Uterus (tissue), 3 donors: ENCODE measurements at regions not wholly inside any gene's neighbourhood (a gene's known extent, or its start where the extent isn't known, plus 50 kb on each side); places are given as distances from the start of the nearest gene placed in this dataset.

Experiments
- DNase-seq, 2 donors: peaks; one replicate each; pipeline ENCODE4 v3.0.0-alpha.2; 2019 to 2020
- H3K27ac ChIP-seq, 2 donors: fragments of 200-600 bp; sonication (generic); 1 replicate in 1 of 2; 2 replicates in 1 of 2; pipeline ENCODE4 v1.5.1; 2016 to 2018
- H3K27me3 ChIP-seq, 2 donors: fragments of 200-600 bp; sonication (generic); one replicate each; pipeline ENCODE4 v1.5.1; 2018 to 2019; ENCODE audit warnings: control low read depth in 1 of 2
- H3K36me3 ChIP-seq, 2 donors: fragments of 200-600 bp; sonication (generic); one replicate each; pipeline ENCODE4 v1.5.1; 2019; ENCODE audit warnings: control low read depth in 1 of 2
- H3K4me1 ChIP-seq, 2 donors: fragments of 200-600 bp; sonication (generic); one replicate each; pipeline ENCODE4 v1.5.1; 2018 to 2019; ENCODE audit warnings: control low read depth in 1 of 2
- H3K4me3 ChIP-seq, 2 donors: fragments of 200-600 bp; sonication (generic); 1 replicate in 1 of 2; 2 replicates in 1 of 2; pipeline ENCODE4 v1.5.1; 2018 to 2019; ENCODE audit warnings: mild to moderate bottlenecking in 1 of 2
- H3K9me3 ChIP-seq, 2 donors: fragments of 200-600 bp; sonication (generic); one replicate each; pipeline ENCODE4 v1.5.1; 2019; ENCODE audit warnings: control low read depth in 1 of 2
- POLR2A ChIP-seq, 2 donors: fragments of 450-650 bp; IDR thresholded peaks; one replicate each; pipeline ENCODE4 v1.6.1; 2016; ENCODE audit warnings: antibody characterized with exemption in 2 of 2, mild to moderate bottlenecking in 1 of 2, moderate library complexity in 1 of 2
- intact Hi-C: fragments of 100-400 bp; cut with DNase I; formaldehyde crosslinking; loops from one replicate; pipeline ENCODE4 v1.15.1; 2023; ENCODE audit warnings: low total_unique reads
- TF ChIP-seq, protein P1 (sequence below), 4 experiments: fragments of 200-600 bp in 2 of 4; fragments of 450-650 bp in 2 of 4; sonication (generic) in 2 of 4; IDR thresholded peaks; one replicate each; pipeline ENCODE4 v1.5.1; 2016 to 2019; ENCODE audit warnings: antibody characterized with exemption in 4 of 4, mild to moderate bottlenecking in 2 of 4, moderate library complexity in 1 of 4
- donor health status: DM: yes; HTN: yes; CAD: no.

- no peaks in the 10 kb centered on the region for H3K4me1 ChIP-seq
- H3K27ac ChIP-seq: no peak overlapping the region
- H3K36me3 ChIP-seq: no peaks in the 10 kb centered on the region
- TF ChIP-seq POLR2A (IDR thresholded peaks at IDR 0.05): no peak
- TF ChIP-seq, protein P1, sequence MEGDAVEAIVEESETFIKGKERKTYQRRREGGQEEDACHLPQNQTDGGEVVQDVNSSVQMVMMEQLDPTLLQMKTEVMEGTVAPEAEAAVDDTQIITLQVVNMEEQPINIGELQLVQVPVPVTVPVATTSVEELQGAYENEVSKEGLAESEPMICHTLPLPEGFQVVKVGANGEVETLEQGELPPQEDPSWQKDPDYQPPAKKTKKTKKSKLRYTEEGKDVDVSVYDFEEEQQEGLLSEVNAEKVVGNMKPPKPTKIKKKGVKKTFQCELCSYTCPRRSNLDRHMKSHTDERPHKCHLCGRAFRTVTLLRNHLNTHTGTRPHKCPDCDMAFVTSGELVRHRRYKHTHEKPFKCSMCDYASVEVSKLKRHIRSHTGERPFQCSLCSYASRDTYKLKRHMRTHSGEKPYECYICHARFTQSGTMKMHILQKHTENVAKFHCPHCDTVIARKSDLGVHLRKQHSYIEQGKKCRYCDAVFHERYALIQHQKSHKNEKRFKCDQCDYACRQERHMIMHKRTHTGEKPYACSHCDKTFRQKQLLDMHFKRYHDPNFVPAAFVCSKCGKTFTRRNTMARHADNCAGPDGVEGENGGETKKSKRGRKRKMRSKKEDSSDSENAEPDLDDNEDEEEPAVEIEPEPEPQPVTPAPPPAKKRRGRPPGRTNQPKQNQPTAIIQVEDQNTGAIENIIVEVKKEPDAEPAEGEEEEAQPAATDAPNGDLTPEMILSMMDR (IDR thresholded peaks at IDR 0.05): no peak
- no peak overlapping the region for H3K4me3 ChIP-seq
- no peaks in the 10 kb centered on the region for H3K9me3 ChIP-seq
- intact Hi-C loops: no loop called here
- no peaks in the 10 kb centered on the region for H3K27me3 ChIP-seq
- no peak for DNase-seq
Observed at GRCh38 chr3:43199645-43200306, 86.6 kb upstream of the SNRK start.

DNA sequence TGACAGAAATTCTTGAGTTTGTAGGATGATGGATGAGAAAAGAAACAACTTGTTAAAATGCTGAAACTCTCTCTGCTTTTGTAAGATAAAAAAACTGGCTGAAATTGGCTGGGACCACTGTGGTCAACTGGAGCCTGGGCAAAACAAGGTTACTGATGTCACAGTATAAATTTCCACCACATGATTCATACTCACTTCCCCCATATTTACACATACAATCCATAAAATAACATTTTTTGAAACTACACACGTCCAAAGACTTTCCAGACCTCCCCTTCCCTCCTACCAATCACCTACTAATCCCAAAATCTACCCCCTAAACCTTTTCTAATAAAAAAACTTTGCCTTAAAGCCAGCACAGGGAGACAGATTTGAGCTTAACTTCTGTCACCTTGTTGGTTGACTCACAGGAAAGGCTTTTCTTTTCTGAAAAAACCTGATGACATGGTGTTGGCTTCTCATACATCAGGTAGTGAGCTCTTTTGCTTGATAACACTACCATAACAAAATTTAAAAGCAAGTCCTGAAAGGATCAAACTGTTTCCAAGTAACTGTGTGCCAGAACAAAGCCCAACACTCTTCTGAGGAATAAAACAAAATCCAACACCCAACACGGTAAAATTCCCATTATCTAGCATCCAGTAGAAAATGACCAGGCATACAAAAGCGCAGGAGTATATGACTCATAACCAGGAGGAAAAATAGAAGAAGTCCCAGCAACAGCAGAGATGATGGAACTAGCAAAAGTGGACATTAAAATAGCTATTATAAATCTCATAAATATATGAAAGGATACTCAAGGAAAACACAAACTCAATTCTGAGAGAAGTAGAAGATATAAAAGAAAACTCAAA, 87.3 kb upstream of the SNRK start:
- no peak for TF ChIP-seq POLR2A (IDR thresholded peaks at IDR 0.05)
- TF ChIP-seq, protein P1 (IDR thresholded peaks at IDR 0.05): no peak
- intact Hi-C loops: no loop called here
- Histone ChIP-seq H3K27me3 (no peaks in the 10 kb centered on the region), H3K4me1 (no peaks in the 10 kb centered on the region), H3K36me3 (no peaks in the 10 kb centered on the region), H3K4me3 (no peak overlapping the region), H3K27ac (no peak overlapping the region), H3K9me3 (no peaks in the 10 kb centered on the region)
- no peak for DNase-seq

DNA sequence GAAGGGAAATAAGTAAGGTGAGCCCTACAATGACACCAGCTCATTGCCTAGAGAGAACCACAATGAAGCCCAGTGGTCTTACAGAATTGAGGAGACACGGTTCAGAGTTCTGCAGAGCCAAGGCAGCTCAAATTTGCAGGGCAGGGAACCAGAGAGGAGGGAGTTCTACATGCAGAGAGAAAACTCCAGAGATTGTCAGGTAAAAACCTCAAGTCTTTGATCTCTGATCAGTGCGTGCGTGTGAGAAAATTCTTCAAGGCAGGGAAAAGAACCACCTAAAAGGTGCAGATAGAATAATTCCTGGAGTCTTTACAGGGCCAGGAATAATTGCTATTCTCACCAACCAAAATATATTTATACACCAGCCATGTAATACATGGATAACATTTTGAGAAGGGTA, 88.0 kb upstream of the SNRK start:
- intact Hi-C loops: no loop called here
- H3K4me1 ChIP-seq: no peaks in the 10 kb centered on the region
- H3K36me3 ChIP-seq: no peaks in the 10 kb centered on the region
- no peak overlapping the region for H3K27ac ChIP-seq
- no peak for DNase-seq
- TF ChIP-seq, protein P1 (IDR thresholded peaks at IDR 0.05): no peak
- TF ChIP-seq POLR2A (IDR thresholded peaks at IDR 0.05): no peak
- H3K27me3 ChIP-seq: no peaks in the 10 kb centered on the region
- no peaks in the 10 kb centered on the region for H3K9me3 ChIP-seq
- no peak overlapping the region for H3K4me3 ChIP-seq

GRCh38 chr3:43197181-43197580, 89.2 kb upstream of the SNRK start:
- intact Hi-C loops: no loop called here
- TF ChIP-seq POLR2A (IDR thresholded peaks at IDR 0.05): no peak
- TF ChIP-seq, protein P1 (IDR thresholded peaks at IDR 0.05): no peak
- H3K27me3 ChIP-seq: no peaks in the 10 kb centered on the region
- H3K36me3 ChIP-seq: no peaks in the 10 kb centered on the region
- H3K4me3 ChIP-seq: no peak overlapping the region
- no peaks in the 10 kb centered on the region for H3K4me1 ChIP-seq
- no peak overlapping the region for H3K27ac ChIP-seq
- no peak for DNase-seq
- no peaks in the 10 kb centered on the region for H3K9me3 ChIP-seq

DNA sequence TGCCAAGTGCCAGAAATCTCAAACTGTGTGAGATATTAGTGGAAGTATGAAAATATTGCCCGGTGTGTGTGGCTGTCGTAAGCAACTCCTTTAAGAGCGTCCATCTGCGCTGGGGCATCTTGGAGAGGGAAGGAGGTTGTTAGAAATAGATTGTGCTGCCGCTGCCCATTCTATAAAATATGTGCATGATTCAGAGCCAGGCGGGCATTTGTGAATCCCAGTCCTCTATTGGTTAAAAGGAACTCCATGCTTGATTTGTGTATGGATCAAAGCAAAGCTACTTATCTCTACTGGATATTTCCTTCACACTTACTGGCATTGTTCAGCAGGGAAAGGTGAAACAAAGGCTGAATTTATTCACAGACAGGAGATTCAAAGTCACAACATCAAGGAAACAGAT, 89.6 kb upstream of the SNRK start:
- DNase-seq: no peak
- no peaks in the 10 kb centered on the region for H3K36me3 ChIP-seq
- TF ChIP-seq, protein P1 (IDR thresholded peaks at IDR 0.05): no peak
- TF ChIP-seq POLR2A (IDR thresholded peaks at IDR 0.05): no peak
- H3K27ac ChIP-seq: no peak overlapping the region
- H3K4me1 ChIP-seq: no peaks in the 10 kb centered on the region
- H3K9me3 ChIP-seq: no peaks in the 10 kb centered on the region
- intact Hi-C loops: no loop called here
- H3K4me3 ChIP-seq: no peak overlapping the region
- H3K27me3 ChIP-seq: no peaks in the 10 kb centered on the region
